Caco-2 (cell line): ENCODE measurements at regions not wholly inside any gene's neighbourhood (a gene's known extent, or its start where the extent isn't known, plus 50 kb on each side); places are given as distances from the start of the nearest gene placed in this dataset.
"Not testable (repeated sequence)": the region's sequence is repeated elsewhere in the genome, so short reads cannot be mapped to it uniquely, and the experiment has no call there.

Experiments
- BruUV-seq: library from RNA; stranded (reverse); fragments of 400-500 nt; replicated peaks from 2 replicates; lab custom pipeline; 2021; lab: Mats Ljungman, UMichigan
- CTCF ChIA-PET: fragments of 300-600 bp; sonication (Branson Sonifier 250); formaldehyde crosslinking; loops from one replicate; lab custom pipeline; 2022; ENCODE audit warnings: antibody characterized with exemption; lab: Charles Lee
- POLR2A ChIA-PET: fragments of 300-600 bp; sonication (Branson Sonifier 250); formaldehyde crosslinking; loops from one replicate; lab custom pipeline; 2022; ENCODE audit warnings: antibody characterized with exemption; lab: Charles Lee
- DNase-seq, 2 experiments: peaks; one replicate each; pipeline versions ENCODE4 v3.0.0 to v3.0.0-alpha.2; 2020 to 2022
- H3K27me3 ChIP-seq: replicated peaks from 2 replicates; pipeline ENCODE4 v1.6.0; 2011; ENCODE audit warnings: low read length; ENCODE audit not compliant: control insufficient read depth, insufficient read depth
- H3K36me3 ChIP-seq: 2 replicates; pipeline ENCODE4 v1.5.1; 2011; ENCODE audit warnings: low read length; ENCODE audit not compliant: control insufficient read depth, insufficient read depth
- H3K4me1 ChIP-seq: fragments of 250-450 bp; sonication (Bioruptor Pico); 2 replicates; pipeline ENCODE4 v1.5.1; 2020; ENCODE audit warnings: mild to moderate bottlenecking
- H3K4me3 ChIP-seq: 2 replicates; pipeline ENCODE4 v1.5.1; 2011; ENCODE audit warnings: low read depth, mild to moderate bottlenecking, control low read depth, low read length
- H3K9me3 ChIP-seq: fragments of 250-450 bp; sonication (Bioruptor Pico); 2 replicates; pipeline ENCODE4 v1.5.1; 2020; ENCODE audit warnings: mild to moderate bottlenecking, moderate library complexity
- H3K27ac Mint-ChIP-seq: one replicate; pipeline ENCODE4 v1.8.0; 2022; ENCODE audit warnings: mixed read lengths; ENCODE audit not compliant: unreplicated experiment
- H3K27me3 Mint-ChIP-seq: one replicate; pipeline ENCODE4 v1.8.0; 2022; ENCODE audit warnings: mixed read lengths; ENCODE audit not compliant: insufficient read depth, unreplicated experiment
- H3K36me3 Mint-ChIP-seq: one replicate; pipeline ENCODE4 v1.8.0; 2022; ENCODE audit warnings: mild to moderate bottlenecking, mixed read lengths; ENCODE audit not compliant: insufficient read depth, unreplicated experiment
- H3K4me1 Mint-ChIP-seq: one replicate; pipeline ENCODE4 v1.8.0; 2022; ENCODE audit warnings: low read depth, mixed read lengths; ENCODE audit not compliant: unreplicated experiment
- H3K4me3 Mint-ChIP-seq: one replicate; pipeline ENCODE4 v1.8.0; 2022; ENCODE audit warnings: mild to moderate bottlenecking, moderate library complexity, mixed read lengths; ENCODE audit not compliant: unreplicated experiment
- H3K9me3 Mint-ChIP-seq: one replicate; pipeline ENCODE4 v1.8.0; 2022; ENCODE audit warnings: mixed read lengths; ENCODE audit not compliant: unreplicated experiment
- intact Hi-C: fragments of 100-400 bp; cut with micrococcal nuclease; formaldehyde crosslinking; loops from one replicate; pipeline ENCODE4 v1.10.0; 2022; ENCODE audit not compliant: unreplicated experiment
- TF ChIP-seq, protein P1 (sequence below), 2 experiments: fragments of 200-600 bp in 1 of 2; IDR thresholded peaks; 1 replicate in 1 of 2; 2 replicates in 1 of 2; pipeline versions ENCODE4 v1.5.1 to v1.8.0; 2011 to 2022; ENCODE audit warnings: antibody characterized with exemption in 1 of 2, control low read depth in 1 of 2, inconsistent platforms in 1 of 2, low read depth in 1 of 2, low read length in 1 of 2, mild to moderate bottlenecking in 1 of 2, moderate library complexity in 1 of 2; ENCODE audit not compliant: insufficient read depth in 1 of 2, severe bottlenecking in 1 of 2, unreplicated experiment in 1 of 2

DNA sequence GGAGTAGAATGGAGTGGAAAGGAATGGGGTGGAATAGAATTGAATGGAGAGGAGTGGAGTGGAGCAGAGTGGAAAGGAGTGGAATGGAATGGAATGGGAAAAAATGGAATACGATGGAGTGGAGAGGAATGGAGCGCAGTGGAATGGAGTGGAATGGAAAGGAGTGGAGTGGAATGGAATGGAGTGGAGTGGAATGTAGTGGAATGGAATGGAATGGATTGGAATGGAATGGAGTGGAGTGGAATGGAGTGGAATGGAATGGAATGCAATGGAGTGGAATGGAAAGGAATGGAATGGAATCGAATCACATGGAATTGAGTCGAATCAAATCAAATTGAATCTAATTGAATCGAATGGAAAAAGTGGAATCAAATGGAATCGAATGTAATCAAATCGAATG is 1016.1 kb downstream of the CDY1 start:
- no peaks in the 10 kb centered on the region for H3K9me3 ChIP-seq
- H3K4me3 Mint-ChIP-seq: no peak overlapping the region
- no peaks in the 10 kb centered on the region for H3K27me3 ChIP-seq
- no peaks in the 10 kb centered on the region for H3K27me3 Mint-ChIP-seq
- no peaks in the 10 kb centered on the region for H3K36me3 ChIP-seq
- H3K9me3 Mint-ChIP-seq: peaks cover 55% of the 10 kb centered on the region
- H3K4me1 ChIP-seq: no peaks in the 10 kb centered on the region
- intact Hi-C loops: no loop called here
- no peaks in the 10 kb centered on the region for H3K4me1 Mint-ChIP-seq
- H3K27ac Mint-ChIP-seq: no peak overlapping the region
- no peaks in the 10 kb centered on the region for H3K36me3 Mint-ChIP-seq
- ChIA-PET POLR2A (no interaction called here), CTCF (no interaction called here)
- no peak for DNase-seq
- TF ChIP-seq, protein P1, sequence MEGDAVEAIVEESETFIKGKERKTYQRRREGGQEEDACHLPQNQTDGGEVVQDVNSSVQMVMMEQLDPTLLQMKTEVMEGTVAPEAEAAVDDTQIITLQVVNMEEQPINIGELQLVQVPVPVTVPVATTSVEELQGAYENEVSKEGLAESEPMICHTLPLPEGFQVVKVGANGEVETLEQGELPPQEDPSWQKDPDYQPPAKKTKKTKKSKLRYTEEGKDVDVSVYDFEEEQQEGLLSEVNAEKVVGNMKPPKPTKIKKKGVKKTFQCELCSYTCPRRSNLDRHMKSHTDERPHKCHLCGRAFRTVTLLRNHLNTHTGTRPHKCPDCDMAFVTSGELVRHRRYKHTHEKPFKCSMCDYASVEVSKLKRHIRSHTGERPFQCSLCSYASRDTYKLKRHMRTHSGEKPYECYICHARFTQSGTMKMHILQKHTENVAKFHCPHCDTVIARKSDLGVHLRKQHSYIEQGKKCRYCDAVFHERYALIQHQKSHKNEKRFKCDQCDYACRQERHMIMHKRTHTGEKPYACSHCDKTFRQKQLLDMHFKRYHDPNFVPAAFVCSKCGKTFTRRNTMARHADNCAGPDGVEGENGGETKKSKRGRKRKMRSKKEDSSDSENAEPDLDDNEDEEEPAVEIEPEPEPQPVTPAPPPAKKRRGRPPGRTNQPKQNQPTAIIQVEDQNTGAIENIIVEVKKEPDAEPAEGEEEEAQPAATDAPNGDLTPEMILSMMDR (IDR thresholded peaks at IDR 0.05; ENCODE audit: insufficient read depth in 1 of 2, low read depth in 1 of 2, low read length in 1 of 2, severe bottlenecking in 1 of 2, unreplicated experiment in 1 of 2): no peak
- H3K4me3 ChIP-seq: no peak overlapping the region
- no TSS peak for BruUV-seq

DNA sequence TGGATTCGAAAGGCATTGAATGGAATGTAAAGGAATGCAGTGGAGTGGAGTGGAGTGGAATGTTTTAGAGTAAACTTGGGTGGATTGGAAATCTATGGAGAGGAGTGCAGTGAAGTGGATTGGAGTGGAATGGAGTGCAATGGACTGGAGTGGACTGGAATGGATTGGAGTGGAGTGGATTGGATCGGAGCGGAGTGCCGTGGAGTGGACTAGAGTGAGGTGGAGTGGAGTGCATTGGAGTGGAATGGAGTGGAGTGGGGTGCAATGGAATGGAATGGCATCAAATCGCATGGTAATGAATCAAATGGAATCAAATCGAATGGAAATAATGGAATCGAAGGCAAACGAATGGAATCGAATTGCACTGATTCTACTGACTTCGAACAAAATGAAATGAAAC is 1023.9 kb downstream of the CDY1 start:
- DNase-seq, POLR2A ChIA-PET, H3K36me3 Mint-ChIP-seq, CTCF ChIA-PET, H3K4me1 ChIP-seq, H3K9me3 ChIP-seq, H3K36me3 ChIP-seq, BruUV-seq, H3K27me3 ChIP-seq, H3K27me3 Mint-ChIP-seq, H3K27ac Mint-ChIP-seq, intact Hi-C loops, H3K4me3 Mint-ChIP-seq, H3K4me1 Mint-ChIP-seq, H3K4me3 ChIP-seq: not testable (repeated sequence)
- peaks cover 31% of the 10 kb centered on the region for H3K9me3 Mint-ChIP-seq

DNA sequence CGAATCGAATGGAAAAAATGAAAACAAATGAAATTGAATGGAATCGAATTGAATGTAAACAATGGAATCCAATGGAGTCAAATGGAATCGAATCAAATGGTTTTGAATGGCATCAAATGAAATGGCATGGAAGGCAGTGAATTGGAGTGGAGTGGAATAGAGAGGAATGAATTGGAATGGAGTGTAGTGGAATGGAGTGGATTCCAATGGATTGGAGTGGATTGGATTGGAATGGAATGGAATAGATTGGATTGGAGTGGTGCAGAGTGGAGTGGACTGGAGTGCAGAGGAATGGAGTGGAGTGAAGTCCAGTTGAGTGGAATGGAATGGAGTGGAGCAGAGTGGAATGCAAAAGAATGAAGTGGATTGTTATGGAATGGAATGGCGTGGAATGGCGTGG is 1026.3 kb downstream of the CDY1 start:
- intact Hi-C loops, CTCF ChIA-PET, H3K36me3 Mint-ChIP-seq, H3K27me3 ChIP-seq, H3K36me3 ChIP-seq, H3K4me3 ChIP-seq, H3K27ac Mint-ChIP-seq, DNase-seq, H3K4me1 ChIP-seq, H3K27me3 Mint-ChIP-seq, H3K4me1 Mint-ChIP-seq, H3K9me3 ChIP-seq, H3K4me3 Mint-ChIP-seq, POLR2A ChIA-PET, BruUV-seq: not testable (repeated sequence)
- H3K9me3 Mint-ChIP-seq: peaks cover 26% of the 10 kb centered on the region

DNA sequence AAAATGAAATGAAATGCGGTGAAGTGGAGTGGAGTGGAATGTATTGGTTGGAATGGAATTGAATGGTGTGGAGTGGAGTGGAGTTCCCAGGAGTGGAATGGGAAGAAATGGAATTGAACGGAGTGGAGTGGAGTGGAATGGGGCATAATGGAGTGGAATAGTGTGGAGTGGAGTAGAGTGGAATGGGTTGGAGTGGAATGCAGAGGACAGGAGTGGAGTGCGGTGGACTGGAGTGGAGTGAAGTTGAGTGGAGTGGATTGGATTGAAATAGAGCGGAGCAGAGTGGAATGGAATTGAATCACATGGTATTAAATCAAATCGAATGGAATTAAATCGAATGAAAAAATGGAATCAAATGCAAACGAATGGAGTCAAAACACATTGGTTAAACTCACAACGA is 1042.3 kb downstream of the CDY1 start:
- H3K4me3 ChIP-seq, BruUV-seq, H3K27me3 Mint-ChIP-seq, H3K9me3 ChIP-seq, POLR2A ChIA-PET, H3K9me3 Mint-ChIP-seq, H3K36me3 Mint-ChIP-seq, CTCF ChIA-PET, H3K27ac Mint-ChIP-seq, DNase-seq, H3K4me1 Mint-ChIP-seq, intact Hi-C loops, H3K27me3 ChIP-seq, H3K4me3 Mint-ChIP-seq, H3K4me1 ChIP-seq, H3K36me3 ChIP-seq: not testable (repeated sequence)

DNA sequence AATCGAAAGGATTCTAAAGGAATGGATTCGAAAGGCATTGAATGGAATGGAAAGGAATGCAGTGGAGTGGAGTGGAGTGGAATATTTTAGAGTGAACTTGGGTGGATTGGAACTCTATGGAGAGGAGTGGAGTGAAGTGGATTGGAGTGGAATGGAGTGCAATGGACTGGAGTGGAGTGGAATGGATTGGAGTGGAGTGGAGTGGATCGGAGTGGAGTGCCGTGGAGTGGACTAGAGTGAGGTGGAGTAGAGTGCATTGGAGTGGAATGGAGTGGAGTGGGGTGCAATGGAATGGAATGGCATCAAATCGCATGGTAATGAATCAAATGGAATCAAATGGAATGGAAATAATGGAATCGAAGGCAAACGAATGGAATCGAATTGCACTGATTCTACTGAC is 1044.8 kb downstream of the CDY1 start:
- H3K27me3 Mint-ChIP-seq, H3K27me3 ChIP-seq, H3K36me3 ChIP-seq, H3K4me3 ChIP-seq, intact Hi-C loops, H3K9me3 Mint-ChIP-seq, H3K4me1 ChIP-seq, H3K9me3 ChIP-seq, POLR2A ChIA-PET, BruUV-seq, DNase-seq, H3K4me1 Mint-ChIP-seq, H3K27ac Mint-ChIP-seq, H3K36me3 Mint-ChIP-seq, CTCF ChIA-PET, H3K4me3 Mint-ChIP-seq: not testable (repeated sequence)

DNA sequence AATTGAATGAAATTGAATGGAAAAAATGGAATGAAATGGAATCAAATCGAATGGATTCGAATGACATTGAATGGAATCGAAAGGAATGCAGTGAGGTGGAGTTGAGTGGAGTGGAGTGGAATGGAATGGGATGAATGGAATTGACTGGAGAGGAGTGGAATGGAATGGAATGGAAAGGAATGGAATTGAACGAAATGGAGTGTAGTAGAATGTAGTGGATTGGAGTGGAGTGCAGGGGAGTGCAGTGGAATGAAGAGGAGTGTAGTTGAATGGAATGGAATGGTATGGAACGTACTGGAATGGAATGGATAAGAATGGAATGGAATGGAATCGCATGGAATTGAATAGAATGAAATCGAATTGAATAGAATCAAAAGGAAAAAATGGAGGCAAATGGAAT is 1047.3 kb downstream of the CDY1 start:
- H3K4me1 ChIP-seq, H3K9me3 ChIP-seq, H3K9me3 Mint-ChIP-seq, H3K36me3 ChIP-seq, POLR2A ChIA-PET, BruUV-seq, H3K27ac Mint-ChIP-seq, DNase-seq, H3K36me3 Mint-ChIP-seq, H3K4me1 Mint-ChIP-seq, H3K4me3 ChIP-seq, CTCF ChIA-PET, H3K27me3 Mint-ChIP-seq, intact Hi-C loops, H3K4me3 Mint-ChIP-seq, H3K27me3 ChIP-seq: not testable (repeated sequence)
